WTC11 (cell line): ENCODE measurements at regions not wholly inside any gene's neighbourhood (a gene's known extent, or its start where the extent isn't known, plus 50 kb on each side); places are given as distances from the start of the nearest gene placed in this dataset.

Source experiments
- CREB1 ChIP-seq: sonication (generic); formaldehyde crosslinking; IDR thresholded peaks from 2 replicates; pipeline ENCODE4 v1.8.0; 2023; ENCODE audit warnings: mild to moderate bottlenecking, missing genetic modification reagents
- CTCF ChIP-seq: fragments of 200-600 bp; IDR thresholded peaks from 2 replicates; pipeline ENCODE4 v1.8.0; 2022; ENCODE audit warnings: antibody characterized with exemption

GRCh38 chr14:73785834-73786635, 65.6 kb upstream of the PTGR2 start:
- TF ChIP-seq CREB1 (CRISPR knock-in tag) (no peak), CTCF (no peak)
